ENCODE measurements at regions not wholly inside any gene's neighbourhood (a gene's known extent, or its start where the extent isn't known, plus 50 kb on each side); places are given as distances from the start of the nearest gene placed in this dataset.

- H3K9ac ChIP-seq (ENCODE audit: insufficient read depth, low read length), result no peak overlapping the region
- no peaks in the 10 kb centered on the region for H4K20me1 ChIP-seq (ENCODE audit: control insufficient read depth, extremely low read depth, insufficient read depth, low read length)
- no peaks in the 10 kb centered on the region for H3K9me3 ChIP-seq (ENCODE audit: control insufficient read depth, insufficient read depth, low read depth, low read length)
- no peaks in the 10 kb centered on the region for H3K4me1 ChIP-seq (ENCODE audit: control insufficient read depth, extremely low read depth, insufficient read depth, low read length)
- H2AFZ ChIP-seq (ENCODE audit: low read length), result no peak overlapping the region
- H3K79me2 ChIP-seq (ENCODE audit: control insufficient read depth, insufficient read depth, low read length), result no peaks in the 10 kb centered on the region
- H3K4me3 ChIP-seq (replicated peaks in 1 of 4; ENCODE audit: control extremely low read depth in 1 of 4, insufficient read depth in 1 of 4, low read depth in 3 of 4, low read length in 4 of 4), result no peak overlapping the region
- no peak overlapping the region for H3K4me2 ChIP-seq (ENCODE audit: extremely low read depth, insufficient read depth, low read length)
- no peaks in the 10 kb centered on the region for H3K27me3 ChIP-seq (ENCODE audit: control insufficient read depth, insufficient read depth, low read length)
- H3K36me3 ChIP-seq (ENCODE audit: control insufficient read depth, insufficient read depth, low read length), result no peaks in the 10 kb centered on the region
- H3K27ac ChIP-seq (ENCODE audit: insufficient read depth, low read length), result no peak overlapping the region
- no peak for DNase-seq (ENCODE audit: low read depth in 2 of 2)
- no peak for TF ChIP-seq EZH2 (IDR thresholded peaks at IDR 0.05; ENCODE audit: low read length, missing control alignments)
- TF ChIP-seq CTCF (conservative IDR thresholded peaks at IDR 0.05 in 1 of 2, IDR thresholded peaks at IDR 0.05 in 1 of 2; ENCODE audit: low read depth in 1 of 2, low read length in 2 of 2), result no peak
Measured at GRCh38 chr5:2895876-2896275, 144.4 kb upstream of the IRX2 start.

- no peaks in the 10 kb centered on the region for H3K79me2 ChIP-seq (ENCODE audit: control insufficient read depth, insufficient read depth, low read length)
- H3K27ac ChIP-seq (ENCODE audit: insufficient read depth, low read length), result no peak overlapping the region
- TF ChIP-seq EZH2 (IDR thresholded peaks at IDR 0.05; ENCODE audit: low read length, missing control alignments) (no peak), CTCF (conservative IDR thresholded peaks at IDR 0.05 in 1 of 2, IDR thresholded peaks at IDR 0.05 in 1 of 2; ENCODE audit: low read depth in 1 of 2, low read length in 2 of 2) (no peak)
- no peaks in the 10 kb centered on the region for H4K20me1 ChIP-seq (ENCODE audit: control insufficient read depth, extremely low read depth, insufficient read depth, low read length)
- DNase-seq (ENCODE audit: low read depth in 2 of 2), result no peak
- no peak overlapping the region for H3K4me2 ChIP-seq (ENCODE audit: extremely low read depth, insufficient read depth, low read length)
- H3K4me3 ChIP-seq (replicated peaks in 1 of 4; ENCODE audit: control extremely low read depth in 1 of 4, insufficient read depth in 1 of 4, low read depth in 3 of 4, low read length in 4 of 4), result no peak overlapping the region
- no peaks in the 10 kb centered on the region for H3K27me3 ChIP-seq (ENCODE audit: control insufficient read depth, insufficient read depth, low read length)
- no peaks in the 10 kb centered on the region for H3K9me3 ChIP-seq (ENCODE audit: control insufficient read depth, insufficient read depth, low read depth, low read length)
- H2AFZ ChIP-seq (ENCODE audit: low read length), result no peak overlapping the region
- H3K9ac ChIP-seq (ENCODE audit: insufficient read depth, low read length), result no peak overlapping the region
- H3K36me3 ChIP-seq (ENCODE audit: control insufficient read depth, insufficient read depth, low read length), result no peaks in the 10 kb centered on the region
- H3K4me1 ChIP-seq (ENCODE audit: control insufficient read depth, extremely low read depth, insufficient read depth, low read length), result no peaks in the 10 kb centered on the region
Measured at GRCh38 chr5:2895196-2895595, 143.7 kb upstream of the IRX2 start.

- no peak overlapping the region for H3K9ac ChIP-seq (ENCODE audit: insufficient read depth, low read length)
- no peaks in the 10 kb centered on the region for H3K27me3 ChIP-seq (ENCODE audit: control insufficient read depth, insufficient read depth, low read length)
- H3K27ac ChIP-seq (ENCODE audit: insufficient read depth, low read length), result no peak overlapping the region
- H3K4me1 ChIP-seq (ENCODE audit: control insufficient read depth, extremely low read depth, insufficient read depth, low read length), result no peaks in the 10 kb centered on the region
- H4K20me1 ChIP-seq (ENCODE audit: control insufficient read depth, extremely low read depth, insufficient read depth, low read length), result no peaks in the 10 kb centered on the region
- H3K36me3 ChIP-seq (ENCODE audit: control insufficient read depth, insufficient read depth, low read length), result no peaks in the 10 kb centered on the region
- H3K9me3 ChIP-seq (ENCODE audit: control insufficient read depth, insufficient read depth, low read depth, low read length), result no peaks in the 10 kb centered on the region
- TF ChIP-seq CTCF (conservative IDR thresholded peaks at IDR 0.05 in 1 of 2, IDR thresholded peaks at IDR 0.05 in 1 of 2; ENCODE audit: low read depth in 1 of 2, low read length in 2 of 2), result no peak
- TF ChIP-seq EZH2 (IDR thresholded peaks at IDR 0.05; ENCODE audit: low read length, missing control alignments), result no peak
- no peaks in the 10 kb centered on the region for H3K79me2 ChIP-seq (ENCODE audit: control insufficient read depth, insufficient read depth, low read length)
- no peak overlapping the region for H3K4me2 ChIP-seq (ENCODE audit: extremely low read depth, insufficient read depth, low read length)
- DNase-seq (ENCODE audit: low read depth in 2 of 2), result no peak
- no peak overlapping the region for H3K4me3 ChIP-seq (replicated peaks in 1 of 4; ENCODE audit: control extremely low read depth in 1 of 4, insufficient read depth in 1 of 4, low read depth in 3 of 4, low read length in 4 of 4)
- no peak overlapping the region for H2AFZ ChIP-seq (ENCODE audit: low read length)
Measured at GRCh38 chr5:2894736-2895135, 143.3 kb upstream of the IRX2 start.
